H1 (cell line): ENCODE measurements at regions not wholly inside any gene's neighbourhood (a gene's known extent, or its start where the extent isn't known, plus 50 kb on each side); places are given as distances from the start of the nearest gene placed in this dataset.

Source experiments
- PHF8 ChIP-seq: fragments of 200-600 bp; sonication (generic); conservative IDR thresholded peaks from 2 replicates; pipeline ENCODE4 v1.7.1; 2012; ENCODE audit warnings: low read depth, mild to moderate bottlenecking, inconsistent platforms, low read length, moderate library complexity
- TF ChIP-seq, protein P1 (sequence below): IDR thresholded peaks from 2 replicates; pipeline ENCODE4 v1.6.1; 2012; ENCODE audit warnings: inconsistent platforms

GRCh38 chr21:38958940-38959691 is 153.4 kb downstream of the ETS2 start (continued):
- TF ChIP-seq, protein P1, sequence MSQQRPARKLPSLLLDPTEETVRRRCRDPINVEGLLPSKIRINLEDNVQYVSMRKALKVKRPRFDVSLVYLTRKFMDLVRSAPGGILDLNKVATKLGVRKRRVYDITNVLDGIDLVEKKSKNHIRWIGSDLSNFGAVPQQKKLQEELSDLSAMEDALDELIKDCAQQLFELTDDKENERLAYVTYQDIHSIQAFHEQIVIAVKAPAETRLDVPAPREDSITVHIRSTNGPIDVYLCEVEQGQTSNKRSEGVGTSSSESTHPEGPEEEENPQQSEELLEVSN, result no peak
- no peak for TF ChIP-seq PHF8
